Gastrocnemius medialis (tissue), 4 donors: ENCODE measurements at regions not wholly inside any gene's neighbourhood (a gene's known extent, or its start where the extent isn't known, plus 50 kb on each side); places are given as distances from the start of the nearest gene placed in this dataset.

Experiments
- ATAC-seq, 2 donors: fragments of 150-250 bp; one replicate each; pipeline ENCODE4 v1.9.1; 2016
- DNase-seq, 2 donors: peaks; one replicate each; pipeline ENCODE4 v3.0.0-alpha.2; 2019
- H3K27ac ChIP-seq, 4 donors: fragments of 200-600 bp; sonication (generic); 1 replicate in 1 of 4; 2 replicates in 3 of 4; pipeline ENCODE4 v1.5.1; 2016 to 2018; ENCODE audit warnings: mild to moderate bottlenecking in 2 of 4, moderate library complexity in 1 of 4
- H3K27me3 ChIP-seq, 3 donors: fragments of 200-600 bp; sonication (generic) in 2 of 3; 1 replicate in 1 of 3; 2 replicates in 2 of 3; pipeline versions ENCODE4 v1.5.1 to v1.6.0; 2016 to 2019; ENCODE audit warnings: mild to moderate bottlenecking in 1 of 3, moderate library complexity in 1 of 3
- H3K36me3 ChIP-seq, 2 donors: fragments of 200-600 bp; sonication (generic) in 1 of 2; one replicate each; pipeline ENCODE4 v1.5.1; 2017 to 2018
- H3K4me1 ChIP-seq, 2 donors: fragments of 200-600 bp; sonication (generic) in 1 of 2; one replicate each; pipeline ENCODE4 v1.5.1; 2016 to 2017; ENCODE audit warnings: mild to moderate bottlenecking in 2 of 2
- H3K4me3 ChIP-seq, 4 donors: fragments of 200-600 bp; sonication (generic) in 3 of 4; 1 replicate in 1 of 4; 2 replicates in 3 of 4; pipeline ENCODE4 v1.5.1; 2016 to 2019; ENCODE audit warnings: mild to moderate bottlenecking in 2 of 4
- H3K9me3 ChIP-seq, 3 donors: fragments of 200-600 bp; sonication (generic) in 2 of 3; 1 replicate in 1 of 3; 2 replicates in 2 of 3; pipeline ENCODE4 v1.5.1; 2016 to 2019
- POLR2A ChIP-seq, 2 donors: fragments of 450-650 bp; IDR thresholded peaks; one replicate each; pipeline ENCODE4 v1.6.1; 2017; ENCODE audit warnings: antibody characterized with exemption in 2 of 2, mild to moderate bottlenecking in 2 of 2, moderate library complexity in 2 of 2
- in situ Hi-C, 4 donors: fragments of 200-750 bp; cut with MboI; loops; one replicate each; pipeline versions ENCODE4 v1.15.0 to v1.8.0; 2017; ENCODE audit warnings: low sequenced_read_pairs in 4 of 4
- intact Hi-C: fragments of 100-400 bp; cut with DNase I; formaldehyde crosslinking; loops from one replicate; pipeline ENCODE4 v1.15.1; 2023; ENCODE audit warnings: low total_unique reads
- TF ChIP-seq, protein P1 (sequence below), 5 experiments: fragments of 450-650 bp in 3 of 5; fragments of 200-600 bp in 2 of 5; sonication (generic) in 2 of 5; IDR thresholded peaks in 4 of 5; conservative IDR thresholded peaks in 1 of 5; 1 replicate in 4 of 5; 2 replicates in 1 of 5; pipeline ENCODE4 v1.5.1; 2016 to 2019; ENCODE audit warnings: antibody characterized with exemption in 5 of 5, mild to moderate bottlenecking in 3 of 5, moderate library complexity in 3 of 5

DNA sequence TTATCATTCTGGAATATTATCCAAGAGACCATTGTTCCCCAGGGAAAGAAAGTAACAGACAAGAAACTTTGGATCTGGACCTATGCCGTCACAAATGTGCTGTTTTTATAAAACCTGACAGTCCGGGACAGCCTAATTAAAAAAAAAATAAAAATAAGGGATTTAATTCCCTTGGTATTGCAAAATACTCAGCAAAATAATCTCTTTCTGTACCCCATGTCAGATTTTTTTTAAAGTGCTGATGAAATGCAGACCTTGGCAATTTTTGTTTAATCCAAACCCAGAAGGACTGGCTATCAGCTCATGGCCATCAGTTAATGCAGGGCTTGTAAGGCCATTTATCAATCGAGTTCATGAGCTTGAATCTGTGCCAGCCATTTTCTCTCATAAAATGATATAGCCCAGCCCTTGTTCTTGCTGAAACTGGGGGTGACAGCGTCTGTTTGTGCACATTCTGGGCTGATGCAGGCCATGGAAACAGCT, 162.7 kb upstream of the S1PR3 start:
- Histone ChIP-seq H3K4me1 (no peaks in the 10 kb centered on the region), H3K36me3 (no peaks in the 10 kb centered on the region), H3K27me3 (no peaks in the 10 kb centered on the region), H3K9me3 (no peaks in the 10 kb centered on the region), H3K4me3 (no peak overlapping the region), H3K27ac (no peak overlapping the region)
- in situ Hi-C loops (no loop called here), intact Hi-C loops (no loop called here)
- TF ChIP-seq, protein P1, sequence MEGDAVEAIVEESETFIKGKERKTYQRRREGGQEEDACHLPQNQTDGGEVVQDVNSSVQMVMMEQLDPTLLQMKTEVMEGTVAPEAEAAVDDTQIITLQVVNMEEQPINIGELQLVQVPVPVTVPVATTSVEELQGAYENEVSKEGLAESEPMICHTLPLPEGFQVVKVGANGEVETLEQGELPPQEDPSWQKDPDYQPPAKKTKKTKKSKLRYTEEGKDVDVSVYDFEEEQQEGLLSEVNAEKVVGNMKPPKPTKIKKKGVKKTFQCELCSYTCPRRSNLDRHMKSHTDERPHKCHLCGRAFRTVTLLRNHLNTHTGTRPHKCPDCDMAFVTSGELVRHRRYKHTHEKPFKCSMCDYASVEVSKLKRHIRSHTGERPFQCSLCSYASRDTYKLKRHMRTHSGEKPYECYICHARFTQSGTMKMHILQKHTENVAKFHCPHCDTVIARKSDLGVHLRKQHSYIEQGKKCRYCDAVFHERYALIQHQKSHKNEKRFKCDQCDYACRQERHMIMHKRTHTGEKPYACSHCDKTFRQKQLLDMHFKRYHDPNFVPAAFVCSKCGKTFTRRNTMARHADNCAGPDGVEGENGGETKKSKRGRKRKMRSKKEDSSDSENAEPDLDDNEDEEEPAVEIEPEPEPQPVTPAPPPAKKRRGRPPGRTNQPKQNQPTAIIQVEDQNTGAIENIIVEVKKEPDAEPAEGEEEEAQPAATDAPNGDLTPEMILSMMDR (IDR thresholded peaks at IDR 0.05 in 4 of 5, conservative IDR thresholded peaks at IDR 0.05 in 1 of 5): no peak
- TF ChIP-seq POLR2A (IDR thresholded peaks at IDR 0.05): no peak
- DNase-seq (no peak), ATAC-seq (peak; percentile 47 to 79)

DNA sequence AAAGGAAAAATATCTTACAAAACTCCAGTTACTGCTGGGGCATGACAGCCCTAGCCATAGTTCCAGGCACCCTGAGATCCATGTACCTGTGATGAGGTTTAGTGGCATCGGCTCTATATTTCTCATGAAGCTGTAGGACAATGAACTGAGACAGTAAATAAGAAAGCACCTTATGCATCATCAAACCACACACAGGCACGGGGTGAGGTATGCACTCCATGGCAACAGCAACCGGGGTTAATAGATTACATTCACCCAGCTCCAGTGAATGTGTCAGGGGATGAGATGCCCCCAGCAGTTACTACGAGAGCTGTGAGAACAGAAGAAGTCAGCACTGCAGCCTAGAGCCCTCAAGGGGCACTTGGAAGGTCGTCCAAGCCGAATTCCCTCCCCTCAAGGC, 162.0 kb upstream of the S1PR3 start:
- in situ Hi-C loops (no loop called here), intact Hi-C loops (no loop called here)
- H3K27ac ChIP-seq: no peak overlapping the region
- no peaks in the 10 kb centered on the region for H3K9me3 ChIP-seq
- no peaks in the 10 kb centered on the region for H3K4me1 ChIP-seq
- H3K36me3 ChIP-seq: no peaks in the 10 kb centered on the region
- TF ChIP-seq, protein P1 (IDR thresholded peaks at IDR 0.05 in 4 of 5, conservative IDR thresholded peaks at IDR 0.05 in 1 of 5): no peak
- DNase-seq (no peak), ATAC-seq (no peak)
- no peak overlapping the region for H3K4me3 ChIP-seq
- no peaks in the 10 kb centered on the region for H3K27me3 ChIP-seq

DNA sequence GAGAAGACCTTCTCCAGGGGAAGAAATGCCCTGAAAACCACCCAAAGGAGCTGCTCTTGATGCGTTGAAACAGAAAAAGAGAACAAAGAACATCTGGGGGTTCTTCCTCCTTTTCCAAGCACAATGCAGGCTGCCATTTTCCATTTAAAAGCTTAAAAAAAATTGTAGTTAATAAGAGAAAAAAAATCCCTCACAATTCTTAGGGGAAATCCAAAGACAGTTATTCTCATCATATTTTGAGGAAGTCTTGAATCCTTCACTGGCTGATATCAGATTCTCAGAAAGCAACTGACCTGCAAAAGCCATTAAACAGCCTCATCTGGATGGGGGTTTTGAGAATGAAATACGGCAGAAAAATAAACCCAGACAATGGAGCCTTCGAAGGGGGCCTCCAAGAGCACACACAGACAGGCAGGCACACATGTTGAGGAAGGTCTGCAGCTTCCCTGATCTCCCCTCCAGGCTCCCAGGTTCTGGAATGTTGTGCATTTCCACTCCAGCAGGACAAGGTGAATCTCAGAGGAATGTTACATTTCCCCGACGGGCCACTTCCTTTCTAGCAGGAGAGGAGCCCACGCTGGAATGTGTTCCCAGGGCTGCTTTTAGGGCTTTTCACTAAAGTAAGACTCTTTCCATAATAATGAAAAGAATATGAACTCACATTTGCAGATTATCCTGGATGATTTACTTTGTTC, 159.4 kb upstream of the S1PR3 start:
- ATAC-seq: no peak
- no peak overlapping the region for H3K27ac ChIP-seq
- no peaks in the 10 kb centered on the region for H3K36me3 ChIP-seq
- TF ChIP-seq POLR2A (IDR thresholded peaks at IDR 0.05): no peak
- TF ChIP-seq, protein P1 (IDR thresholded peaks at IDR 0.05 in 4 of 5, conservative IDR thresholded peaks at IDR 0.05 in 1 of 5): no peak
- no peaks in the 10 kb centered on the region for H3K9me3 ChIP-seq
- in situ Hi-C loops (no loop called here), intact Hi-C loops (no loop called here)
- H3K27me3 ChIP-seq: no peaks in the 10 kb centered on the region
- no peak overlapping the region for H3K4me3 ChIP-seq
- H3K4me1 ChIP-seq: no peaks in the 10 kb centered on the region
- DNase-seq: no peak

DNA sequence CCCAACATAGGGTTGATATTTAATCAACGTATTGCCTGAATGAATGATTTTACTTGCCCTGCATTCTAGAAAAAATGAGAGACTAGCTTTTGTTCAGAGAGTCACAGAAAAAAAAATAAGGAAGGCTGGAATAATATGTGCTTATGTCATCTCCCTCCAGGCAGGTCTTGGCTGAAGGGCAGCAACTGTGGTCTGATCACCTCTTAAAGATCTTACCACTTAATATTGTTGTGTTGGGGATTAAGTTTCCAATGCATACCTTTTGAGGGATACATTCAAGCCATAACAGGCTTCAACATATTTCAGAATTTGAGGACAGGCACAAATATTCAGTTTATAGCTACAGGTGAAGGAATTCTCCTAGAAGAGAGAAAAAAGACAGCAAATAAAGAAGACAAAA, 157.3 kb upstream of the S1PR3 start:
- no peak for DNase-seq
- no peaks in the 10 kb centered on the region for H3K9me3 ChIP-seq
- H3K4me3 ChIP-seq: no peak overlapping the region
- H3K27ac ChIP-seq: no peak overlapping the region
- H3K36me3 ChIP-seq: no peaks in the 10 kb centered on the region
- intact Hi-C loops: no loop called here
- TF ChIP-seq POLR2A (IDR thresholded peaks at IDR 0.05): no peak
- TF ChIP-seq, protein P1 (IDR thresholded peaks at IDR 0.05 in 4 of 5, conservative IDR thresholded peaks at IDR 0.05 in 1 of 5): no peak
- H3K4me1 ChIP-seq: no peaks in the 10 kb centered on the region
- ATAC-seq: no peak
- in situ Hi-C loops: no loop called here
- H3K27me3 ChIP-seq: no peaks in the 10 kb centered on the region

DNA sequence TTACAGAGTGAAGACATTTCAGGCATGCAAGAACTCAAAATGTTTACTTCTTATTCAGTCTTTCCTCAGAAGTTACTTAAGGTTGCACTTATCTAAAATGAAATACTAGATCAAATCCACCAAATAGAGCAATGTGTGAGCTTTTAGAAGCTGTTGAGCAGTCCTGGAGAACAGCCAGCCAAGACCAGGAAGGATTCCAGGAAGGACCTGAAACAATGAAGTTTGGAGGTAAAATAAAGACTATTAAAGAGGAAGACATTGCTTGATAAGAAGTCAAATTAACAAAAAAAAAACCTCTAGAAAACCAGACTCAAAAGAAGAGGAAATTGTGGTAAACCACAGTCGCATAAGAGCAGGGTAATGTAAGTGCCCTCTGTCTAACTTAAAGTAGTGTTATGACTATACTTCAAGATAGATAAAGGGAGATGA, 156.2 kb upstream of the S1PR3 start:
- Histone ChIP-seq H3K36me3 (no peaks in the 10 kb centered on the region), H3K9me3 (no peaks in the 10 kb centered on the region), H3K4me3 (no peak overlapping the region), H3K27ac (no peak overlapping the region), H3K4me1 (no peaks in the 10 kb centered on the region), H3K27me3 (no peaks in the 10 kb centered on the region)
- intact Hi-C loops: no loop called here
- no peak for DNase-seq
- in situ Hi-C loops: no loop called here
- no peak for ATAC-seq
- TF ChIP-seq POLR2A (IDR thresholded peaks at IDR 0.05): no peak
- TF ChIP-seq, protein P1 (IDR thresholded peaks at IDR 0.05 in 4 of 5, conservative IDR thresholded peaks at IDR 0.05 in 1 of 5): no peak
